Hematopoietic multipotent progenitor cell treated with erythropoietin and hydrocortisone succinate and interleukin-3 and kit ligand, for 17 days (in vitro differentiated cells): ENCODE measurements at regions not wholly inside any gene's neighbourhood (a gene's known extent, or its start where the extent isn't known, plus 50 kb on each side); places are given as distances from the start of the nearest gene placed in this dataset.

ENCODE experiments used
- DNase-seq: peaks from one replicate; pipeline ENCODE4 v3.0.0-alpha.2; 2015; ENCODE audit warnings: low spot score

DNA sequence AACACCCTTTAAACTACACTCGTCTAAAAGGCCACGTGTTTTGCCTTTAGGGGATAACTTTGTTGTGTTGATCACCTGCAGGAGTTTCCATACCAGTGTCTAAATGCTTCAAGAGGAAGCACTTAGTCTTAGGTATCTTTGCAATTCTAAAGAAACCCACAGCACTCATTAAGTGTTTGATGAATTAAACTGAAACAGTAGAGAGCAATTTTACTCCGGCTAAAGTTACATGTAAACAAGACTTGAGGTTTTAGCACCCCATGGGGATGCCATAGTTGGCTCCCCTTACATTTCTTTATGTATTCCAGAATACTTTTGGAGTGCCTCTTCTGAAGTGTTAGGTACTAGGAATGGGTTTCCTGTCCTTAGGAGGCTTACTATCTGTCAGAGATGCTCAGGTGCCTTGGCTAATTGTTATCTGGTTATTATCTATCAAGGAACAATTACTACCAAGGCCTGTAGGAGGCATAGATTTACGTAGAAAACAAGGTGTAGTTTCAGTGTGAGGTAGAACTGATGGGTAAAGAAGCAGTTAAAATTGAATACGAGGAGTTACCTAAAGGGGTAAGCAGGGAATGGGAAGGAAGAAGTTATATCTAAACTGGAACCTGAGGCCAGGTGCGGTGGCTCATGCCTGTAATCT is 176.8 kb upstream of the SAMSN1 start:
- DNase-seq: no peak

DNA sequence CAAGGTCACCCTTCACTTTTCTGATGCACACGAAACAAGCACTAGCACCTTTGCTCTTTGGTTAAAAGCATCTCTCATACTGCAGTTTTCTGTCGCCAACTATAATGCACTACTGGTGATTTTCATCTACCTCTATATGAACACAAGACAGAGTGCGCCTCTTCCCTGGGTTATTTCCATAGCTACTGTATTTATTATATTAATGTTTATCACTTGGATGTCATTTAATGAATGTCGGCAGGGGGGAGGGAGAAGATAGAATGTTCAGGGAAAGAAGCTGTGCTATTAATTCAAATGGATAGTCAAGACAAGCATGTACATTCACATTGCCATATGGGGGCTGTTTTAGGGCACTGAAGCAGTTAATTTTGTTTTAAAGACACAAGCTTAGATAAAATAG is 174.1 kb upstream of the SAMSN1 start:
- DNase-seq: no peak

DNA sequence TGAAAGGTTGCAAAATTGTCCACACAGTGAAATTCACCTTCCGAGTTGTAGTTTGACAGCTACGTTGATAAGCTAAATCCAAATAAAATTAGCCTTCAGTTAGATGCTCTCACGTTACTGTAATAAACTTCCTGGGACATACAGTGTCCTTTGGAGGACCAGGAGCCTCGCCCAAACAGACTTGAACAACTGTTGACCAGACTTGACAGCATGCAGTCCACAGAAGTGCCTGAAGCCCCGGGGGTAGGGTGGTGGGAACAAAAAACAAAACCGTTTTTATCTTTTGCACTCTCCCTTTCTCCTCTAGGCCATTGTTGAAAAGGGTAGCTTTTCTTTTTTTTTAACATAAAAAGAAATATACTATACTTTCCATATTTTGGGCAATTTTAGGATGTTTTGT is 172.8 kb upstream of the SAMSN1 start:
- no peak for DNase-seq

DNA sequence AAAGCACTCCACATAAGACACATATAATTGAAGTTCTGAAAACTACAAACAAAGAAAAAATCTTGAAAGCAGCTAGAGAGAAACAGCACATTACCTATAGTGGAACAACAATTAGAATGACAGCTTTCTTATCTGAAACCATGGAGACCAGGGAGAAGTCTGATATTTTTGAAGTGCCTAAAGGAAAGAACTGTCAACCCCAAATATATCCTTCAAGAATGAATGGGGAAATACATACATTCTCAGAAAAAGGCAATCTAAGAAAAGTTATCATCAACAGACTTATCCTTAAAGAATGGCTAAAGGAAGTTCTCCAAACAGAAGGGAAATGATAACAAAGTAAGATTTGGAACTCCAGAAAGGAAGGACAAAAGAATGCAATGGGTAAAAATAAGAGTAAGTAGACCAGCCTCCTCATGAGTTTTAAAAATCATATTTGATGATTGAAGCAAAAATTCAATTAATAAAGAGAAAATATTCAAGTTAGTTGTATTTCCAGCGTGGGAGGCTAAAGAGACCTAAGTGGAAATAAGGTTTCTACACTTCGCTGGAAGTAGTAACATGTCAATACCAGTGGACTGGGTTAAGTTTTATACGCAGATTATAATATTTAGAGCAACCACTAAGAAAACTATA is 170.8 kb upstream of the SAMSN1 start:
- no peak for DNase-seq

DNA sequence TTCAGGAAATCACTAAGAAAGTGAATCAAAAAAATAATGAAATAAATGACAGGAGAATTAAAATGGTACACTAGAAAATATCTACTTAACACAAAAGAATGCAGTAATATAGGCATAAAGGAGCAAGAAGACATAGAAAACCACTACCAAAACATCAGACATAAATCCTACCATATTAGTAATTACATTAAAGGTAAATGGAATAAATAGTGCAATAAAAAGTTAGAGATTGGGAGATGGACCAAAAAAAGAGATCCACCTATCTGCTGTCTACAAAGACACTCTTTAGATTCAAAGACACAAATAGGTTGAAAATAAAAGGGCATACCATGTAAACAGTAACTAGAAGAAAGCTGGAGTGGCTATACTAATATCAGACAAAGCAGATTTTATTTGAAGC is 167.0 kb upstream of the SAMSN1 start:
- no peak for DNase-seq

DNA sequence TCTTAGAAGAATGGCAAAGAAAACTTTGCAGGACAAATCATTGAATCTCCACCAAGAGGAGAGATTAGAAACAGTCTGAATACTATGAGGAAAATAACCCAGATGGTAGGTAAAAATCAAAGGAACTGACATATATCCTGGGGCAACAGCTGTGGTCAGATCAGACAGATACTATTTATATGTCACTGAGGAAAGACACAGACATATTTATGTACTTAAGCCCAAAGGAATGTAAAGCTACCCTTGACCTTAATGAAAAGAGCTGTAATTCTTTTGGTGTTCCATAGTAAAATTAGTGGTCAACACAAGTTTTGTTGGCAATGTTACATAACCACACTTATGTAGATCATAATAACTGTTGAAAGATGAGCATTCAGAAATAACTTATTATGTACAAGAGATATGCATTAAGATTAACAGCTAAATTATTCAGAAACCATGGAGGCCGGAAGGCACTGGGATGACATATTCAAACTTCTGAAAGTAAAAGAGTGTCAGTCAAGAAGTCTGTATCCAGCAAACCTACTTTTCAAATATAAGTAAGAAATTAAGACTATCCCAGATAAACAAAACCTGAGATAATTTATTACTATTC is 166.1 kb upstream of the SAMSN1 start:
- no peak for DNase-seq

DNA sequence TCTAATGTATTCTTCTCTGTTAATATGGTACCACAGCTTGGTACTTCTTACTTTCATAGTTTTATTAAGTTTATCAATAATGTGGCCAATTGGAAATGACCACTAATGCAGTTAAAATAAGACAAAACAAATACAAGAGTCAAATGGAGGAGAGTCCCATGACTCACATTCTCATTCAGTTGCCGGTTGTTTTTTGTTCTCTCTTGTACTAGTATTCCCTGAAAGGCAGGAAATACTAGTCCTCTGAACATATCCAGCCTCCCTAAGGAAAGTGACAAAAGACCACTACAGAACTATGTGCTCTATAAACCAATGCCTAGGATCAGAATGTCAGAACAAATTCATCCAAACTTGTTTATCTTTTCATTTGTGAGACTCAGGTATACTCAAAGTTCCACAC is 165.2 kb upstream of the SAMSN1 start:
- no peak for DNase-seq

DNA sequence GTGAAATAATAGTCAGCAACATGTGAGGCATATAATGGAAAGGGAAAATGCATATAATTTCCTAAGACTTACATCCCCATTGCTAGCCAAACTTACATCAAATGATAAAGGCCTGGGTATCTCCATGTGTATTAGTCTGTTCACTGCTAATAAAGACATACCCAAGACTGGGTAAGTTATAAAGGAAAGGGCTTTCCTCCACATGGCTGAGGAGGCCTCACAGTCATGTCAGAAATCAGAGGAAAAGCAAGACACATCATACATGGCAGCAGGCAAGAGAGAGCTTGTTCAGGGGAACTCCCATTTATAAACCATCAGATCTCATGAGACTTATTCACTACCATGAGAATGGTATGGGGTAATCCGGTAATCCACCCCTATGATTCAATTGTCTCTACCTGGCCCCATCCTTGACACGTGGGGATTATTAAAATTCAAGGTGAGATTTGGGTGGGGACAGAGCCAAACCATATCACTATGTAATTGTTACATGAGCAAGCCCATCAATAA is 161.5 kb upstream of the SAMSN1 start:
- no peak for DNase-seq

DNA sequence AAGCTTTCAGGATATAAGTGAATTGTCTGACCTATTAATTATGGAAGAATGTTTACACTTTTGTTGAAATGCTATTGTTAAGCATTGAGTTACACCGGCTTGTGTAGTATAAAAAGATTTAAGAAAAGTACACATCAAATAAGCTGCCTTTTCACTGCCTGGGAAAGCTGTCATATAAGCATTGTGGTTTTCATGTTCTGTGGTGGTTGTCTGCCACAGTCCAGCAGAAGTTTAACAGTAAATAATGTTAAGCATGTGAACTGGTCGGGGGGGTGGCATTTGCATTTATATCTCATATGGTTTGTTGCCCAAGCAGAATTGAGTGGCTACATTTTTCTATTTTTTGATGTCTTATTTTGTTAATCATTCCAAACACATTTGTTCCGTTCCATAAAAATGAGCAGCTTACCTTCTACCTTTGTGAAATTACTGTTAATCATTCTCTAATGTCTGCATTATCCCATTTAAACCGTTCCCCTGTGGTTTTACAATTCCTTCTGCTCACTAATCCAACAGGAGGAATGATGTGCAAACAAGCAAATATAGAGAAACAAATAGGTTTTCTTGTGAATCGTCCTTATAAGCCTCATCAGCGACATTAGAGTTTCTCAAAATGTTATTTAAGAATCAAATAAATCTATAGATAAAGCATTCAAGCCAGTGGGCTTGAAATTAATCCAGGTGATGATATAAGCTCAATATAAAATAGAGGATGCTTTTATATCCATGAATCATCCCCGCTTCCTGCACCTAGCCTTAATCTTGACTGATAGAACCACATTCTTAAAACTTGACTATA is 160.8 kb upstream of the SAMSN1 start:
- no peak for DNase-seq

DNA sequence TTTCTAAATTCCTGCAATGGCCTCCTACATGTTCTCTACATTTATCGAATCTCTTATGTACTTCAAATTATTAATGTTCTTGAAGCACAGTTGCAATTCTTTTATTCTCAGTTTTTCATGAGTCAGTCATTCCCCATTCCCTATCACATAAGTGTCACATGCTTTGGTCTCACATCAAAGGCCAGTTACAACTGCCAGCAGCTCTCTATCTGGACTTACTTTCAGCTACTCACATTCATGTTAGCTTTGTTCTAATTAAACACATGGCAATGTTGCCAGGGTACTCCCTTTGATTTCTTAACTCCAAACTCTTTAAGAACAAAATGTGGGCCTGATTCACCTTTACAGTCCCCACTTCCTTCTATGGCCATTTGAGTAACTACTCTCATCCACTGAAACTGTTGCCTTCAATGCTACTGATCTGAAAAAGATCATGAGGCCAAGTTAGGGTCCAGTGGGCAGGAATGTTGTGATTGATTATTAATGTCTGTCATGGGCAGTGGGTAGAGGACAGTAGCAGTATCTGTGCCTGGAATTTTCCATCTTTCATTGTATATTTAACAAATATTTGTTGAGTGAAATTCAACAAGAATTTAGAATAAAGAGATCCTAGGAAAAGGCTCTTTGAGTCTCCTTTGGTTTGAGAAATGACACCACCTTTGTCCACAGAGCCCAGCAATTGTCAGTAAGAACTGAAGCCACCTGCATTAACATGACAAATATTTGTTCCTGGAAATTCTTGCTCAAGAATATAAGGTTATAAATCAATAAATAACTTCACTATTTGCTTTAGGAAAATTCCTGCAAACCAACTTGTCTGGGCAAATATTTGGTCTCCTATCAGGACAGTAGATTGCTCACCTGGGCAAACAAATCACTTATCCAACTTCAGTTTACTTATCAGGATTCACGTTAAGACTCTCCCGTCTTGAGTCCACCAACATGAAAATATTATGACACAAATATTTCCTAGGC is 153.6 kb upstream of the SAMSN1 start:
- DNase-seq: no peak

DNA sequence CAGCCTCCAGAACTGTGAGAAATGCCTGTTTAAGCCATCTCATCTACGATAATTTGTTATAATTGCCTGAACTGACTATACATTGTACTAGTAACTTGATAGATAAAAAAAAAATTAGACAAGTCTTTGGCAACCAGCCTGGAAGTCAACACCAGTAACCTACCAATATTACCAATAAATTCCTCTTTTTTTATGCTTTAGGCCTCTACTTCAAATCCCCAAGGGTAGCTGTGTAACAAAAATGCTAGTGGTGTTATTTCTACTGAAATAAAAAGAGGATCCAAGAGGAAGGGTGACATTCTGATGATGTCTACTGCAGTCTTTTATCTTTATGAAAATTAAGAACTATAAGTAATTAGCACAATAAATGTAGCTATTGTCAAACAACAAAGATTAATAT is 151.7 kb upstream of the SAMSN1 start:
- DNase-seq: no peak

DNA sequence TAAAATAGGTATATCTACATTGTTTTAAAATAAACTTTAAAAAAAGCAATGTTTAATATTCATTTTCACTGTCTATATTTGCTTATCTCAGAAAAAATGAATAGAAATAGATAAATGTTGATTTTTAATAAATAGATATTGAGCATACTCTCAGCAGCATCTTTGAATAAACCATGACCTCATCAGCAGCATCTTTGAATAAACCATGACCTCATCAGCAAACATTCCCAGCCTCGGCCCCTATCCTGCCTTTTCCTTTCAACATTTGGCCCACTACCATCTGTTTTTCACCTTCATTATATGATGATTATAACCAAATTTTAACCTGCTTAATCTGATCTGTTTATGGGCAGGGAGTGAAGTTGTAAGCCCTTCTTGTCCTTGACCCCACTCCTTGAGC is 148.7 kb upstream of the SAMSN1 start:
- DNase-seq: no peak

DNA sequence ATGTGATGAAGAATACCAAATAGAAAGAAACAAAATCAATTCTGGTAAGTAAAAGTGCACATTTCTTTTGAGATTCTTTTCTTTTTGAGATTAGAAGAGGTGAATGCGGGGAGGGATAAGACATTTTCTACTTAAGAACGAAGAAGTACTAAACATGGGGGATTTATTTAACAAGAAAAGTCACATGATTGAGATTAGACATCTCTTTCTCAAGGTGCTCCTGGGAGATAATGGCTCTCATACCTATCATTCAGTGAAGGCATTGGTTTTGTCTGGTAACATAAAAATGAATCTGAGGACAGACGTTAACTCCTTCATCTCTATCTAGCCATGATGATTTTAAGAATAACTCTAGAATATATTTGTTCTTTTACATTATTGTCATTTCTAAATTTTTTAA is 147.9 kb upstream of the SAMSN1 start:
- no peak for DNase-seq

DNA sequence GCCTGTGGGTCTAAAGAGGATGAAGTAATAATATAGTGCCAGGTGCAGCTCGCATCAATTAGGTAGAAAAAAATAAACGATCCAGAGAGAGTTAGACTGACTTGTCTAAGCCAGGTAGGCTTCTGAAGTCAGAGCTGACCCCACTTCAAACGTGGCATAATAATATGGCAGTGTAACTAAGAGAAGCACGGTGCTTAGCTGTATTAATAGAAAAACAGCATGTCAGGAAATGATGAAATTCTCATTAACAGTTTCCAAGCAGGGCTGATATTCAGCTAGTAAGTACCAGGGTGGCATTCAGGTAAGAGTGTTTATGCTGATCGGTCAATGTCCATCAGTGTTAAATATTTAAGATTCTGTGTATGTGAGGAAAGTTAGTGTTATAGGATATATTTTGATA is 145.8 kb upstream of the SAMSN1 start:
- DNase-seq: no peak

DNA sequence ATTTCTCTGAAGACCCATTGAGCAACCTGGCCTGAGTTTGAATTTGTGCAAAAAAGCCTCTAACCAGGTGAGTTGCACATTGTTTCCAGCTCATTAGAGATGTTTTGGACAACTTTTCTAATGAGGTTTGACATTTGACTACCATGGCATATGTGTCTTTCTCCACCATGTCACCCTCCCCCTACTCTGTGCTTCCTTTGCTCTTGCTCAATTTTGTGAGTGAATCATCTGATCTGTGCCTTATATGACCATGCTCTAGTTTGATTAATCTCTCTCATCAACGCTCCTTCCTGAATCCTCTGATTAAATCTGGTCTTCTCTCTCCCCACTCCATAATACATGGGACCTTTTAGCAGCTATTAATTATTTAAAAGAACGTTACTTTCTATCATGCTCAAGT is 144.8 kb upstream of the SAMSN1 start:
- DNase-seq: no peak

DNA sequence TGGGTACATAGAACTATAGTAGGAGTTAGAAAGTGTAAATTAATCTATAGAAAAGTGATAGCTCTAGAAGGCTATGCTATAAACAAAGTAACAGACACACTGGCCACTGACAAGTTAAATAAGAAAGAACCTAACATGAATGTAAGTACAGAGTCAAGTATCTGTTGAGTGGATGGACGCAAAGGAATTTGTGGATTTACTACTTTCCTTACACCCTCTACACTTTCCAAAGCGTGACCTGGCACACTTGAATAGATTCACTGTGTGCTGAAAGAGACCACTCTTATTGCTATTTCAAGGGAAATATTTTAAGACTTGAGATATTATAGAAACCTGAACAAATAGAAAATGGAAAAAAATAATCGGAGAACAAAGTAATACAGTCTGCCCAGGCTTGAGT is 142.8 kb upstream of the SAMSN1 start:
- DNase-seq: no peak

DNA sequence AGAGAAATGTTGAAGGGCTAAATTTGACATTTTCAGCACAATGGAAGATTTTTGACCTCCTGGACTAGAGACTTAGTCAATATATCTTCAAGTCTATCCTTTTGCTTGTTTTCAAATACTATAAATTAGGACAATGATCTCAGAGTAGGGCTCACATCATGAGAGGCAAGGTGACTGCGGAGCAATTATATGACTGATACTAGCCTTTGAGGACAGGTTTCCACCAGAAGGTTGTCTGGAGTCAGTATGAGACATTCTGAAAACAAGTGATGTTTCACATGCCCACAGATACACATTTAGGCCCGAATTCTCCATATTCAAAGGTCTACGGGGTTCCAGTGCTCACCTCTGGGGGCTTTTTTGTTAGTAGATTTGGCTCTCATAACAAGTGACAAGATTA is 142.3 kb upstream of the SAMSN1 start:
- no peak for DNase-seq

DNA sequence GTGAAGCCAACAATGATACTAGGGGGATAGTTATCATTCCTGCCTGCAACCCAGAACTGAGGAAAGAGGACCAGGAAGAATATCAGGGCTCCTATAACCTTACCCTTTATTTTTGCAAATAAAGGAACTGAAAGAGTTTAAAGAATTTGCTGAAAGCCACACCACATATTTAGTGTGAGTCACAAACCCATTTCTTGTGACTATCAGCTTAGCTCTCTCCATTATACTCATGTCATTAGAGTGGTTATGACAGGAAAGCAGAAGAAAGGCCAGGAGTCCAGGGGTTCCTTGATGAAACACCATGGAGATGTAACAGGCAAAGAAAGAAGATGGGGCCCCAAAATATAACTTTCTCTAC is 141.1 kb upstream of the SAMSN1 start:
- no peak for DNase-seq

DNA sequence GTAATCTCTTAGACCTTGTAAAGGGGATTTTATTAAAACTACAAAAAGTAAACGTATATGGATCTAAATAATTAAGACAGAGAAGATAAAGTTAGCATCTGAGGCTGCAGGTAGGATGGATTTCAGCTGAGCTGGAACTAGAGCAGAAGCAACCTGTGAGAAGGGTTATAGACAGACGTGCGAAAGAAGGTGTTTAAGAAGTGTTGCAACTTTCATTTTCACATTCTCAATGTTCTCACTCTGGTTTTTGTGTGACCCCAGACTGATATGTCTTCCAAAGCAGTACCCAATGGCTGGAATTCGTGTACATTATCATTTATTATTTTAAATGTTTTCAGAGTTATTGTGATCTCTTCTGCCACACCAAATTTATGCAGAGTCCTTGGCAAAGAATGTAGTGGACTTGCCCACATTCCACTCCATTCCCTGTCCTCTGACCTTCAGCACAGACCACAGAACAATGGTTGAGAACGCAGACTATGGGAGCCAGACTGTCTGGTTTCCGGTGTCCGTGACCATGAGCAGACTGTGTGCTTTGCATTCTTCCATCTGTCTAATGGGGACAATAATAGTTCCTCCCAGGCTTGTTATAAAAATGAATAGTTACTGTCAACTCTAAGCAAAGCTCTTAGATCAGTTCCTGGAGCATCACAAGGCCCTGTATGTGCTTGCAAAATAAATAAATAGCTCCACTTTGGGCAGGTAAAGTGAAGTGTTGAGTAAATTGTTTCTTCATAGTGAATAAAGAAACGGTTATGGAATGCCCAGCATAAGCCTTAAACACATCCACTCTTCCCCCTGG is 140.6 kb upstream of the SAMSN1 start:
- DNase-seq: no peak

DNA sequence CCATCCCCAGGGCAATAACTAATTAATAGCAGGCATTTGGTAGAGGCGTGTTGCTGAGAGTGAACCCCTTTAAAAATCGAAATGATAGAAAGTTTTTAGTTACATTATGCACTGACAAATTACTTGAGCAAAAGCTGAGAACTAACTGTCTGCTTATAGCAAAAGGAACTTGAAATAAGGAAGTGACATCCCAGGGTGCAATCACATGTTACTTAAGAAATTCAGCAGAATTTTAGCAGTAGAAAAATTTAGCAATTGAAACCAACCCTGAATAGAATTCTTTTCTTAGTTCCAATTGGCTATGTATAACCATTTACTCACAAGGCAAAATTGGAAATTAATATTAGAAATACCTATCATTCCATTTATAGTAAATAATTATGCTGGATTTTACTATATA is 139.5 kb upstream of the SAMSN1 start:
- DNase-seq: no peak

DNA sequence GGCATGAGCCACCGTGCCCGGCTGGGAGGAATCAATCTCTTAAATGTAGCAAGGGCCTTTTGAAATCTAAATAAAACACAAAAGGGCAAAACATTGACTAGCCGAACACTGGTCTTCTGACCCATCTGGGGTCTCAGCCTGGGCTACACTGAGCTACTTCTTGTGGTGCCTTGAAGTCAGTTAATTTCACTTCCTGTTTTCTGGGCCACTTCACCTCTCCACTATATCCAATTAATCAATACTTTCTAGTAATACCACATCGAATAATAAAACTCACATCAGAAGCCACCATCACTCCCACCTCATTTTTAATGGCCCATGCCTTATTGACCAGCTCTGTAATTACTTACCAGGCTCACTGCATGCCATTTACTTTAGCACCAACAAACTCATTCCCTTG is 138.0 kb upstream of the SAMSN1 start:
- no peak for DNase-seq
